ENCODE measurements at regions not wholly inside any gene's neighbourhood (a gene's known extent, or its start where the extent isn't known, plus 50 kb on each side); places are given as distances from the start of the nearest gene placed in this dataset.
"Not testable (repeated sequence)": the region's sequence is repeated elsewhere in the genome, so short reads cannot be mapped to it uniquely, and the experiment has no call there.

GRCh38 chr3:51588724-51589123, 50.2 kb downstream of the RAD54L2 start:
- peaks cover 0 to 1% of the 10 kb centered on the region in 2 donors for H3K27me3 Mint-ChIP-seq
- H3K36me3 ChIP-seq (ENCODE audit: insufficient read depth, low read length), result no peaks in the 10 kb centered on the region

GRCh38 chr3:51591231-51591630, 52.7 kb downstream of the RAD54L2 start:
- DNase-seq, result no peak
- H3K4me3 Mint-ChIP-seq, result no peak overlapping the region
- ChIA-PET POLR2A (no interaction called here), CTCF (interaction anchor here (1.0 kb wide), 1 partner anchor 21 kb away, joined by 3 read pairs; no protein-coding TSS in a partner anchor)
- no peaks in the 10 kb centered on the region for H3K27me3 Mint-ChIP-seq
- H3K27ac ChIP-seq (ENCODE audit: low read depth, low read length), result no peak overlapping the region
- peaks cover 10 to 25% (median 21%) of the 10 kb centered on the region in 3 donors for H3K4me1 Mint-ChIP-seq
- H3K4me3 ChIP-seq (ENCODE audit: low read length), result no peak overlapping the region
- no peak overlapping the region for H3K27ac Mint-ChIP-seq
- H3K4me1 ChIP-seq (ENCODE audit: insufficient read depth, low read length), result no peaks in the 10 kb centered on the region
- peaks cover 7 to 63% (median 26%) of the 10 kb centered on the region in 3 donors for H3K36me3 Mint-ChIP-seq
- no peaks in the 10 kb centered on the region for H3K27me3 ChIP-seq (ENCODE audit: insufficient read depth, low read length, poor library complexity, severe bottlenecking)
- no peaks in the 10 kb centered on the region for H3K9me3 ChIP-seq (ENCODE audit: low read length)
- H3K9me3 Mint-ChIP-seq, result no peaks in the 10 kb centered on the region
- no peaks in the 10 kb centered on the region for H3K36me3 ChIP-seq (ENCODE audit: insufficient read depth, low read length)

More at GRCh38 chr3:51588724-51589123, 50.2 kb downstream of the RAD54L2 start:
- no peak overlapping the region for H3K4me3 ChIP-seq (ENCODE audit: low read length)
- H3K27me3 ChIP-seq (ENCODE audit: insufficient read depth, low read length, poor library complexity, severe bottlenecking), result no peaks in the 10 kb centered on the region
- H3K27ac Mint-ChIP-seq, result peak overlapping the region in 4 of 8 donors; percentile 10 to 94 (median 46)
- no peaks in the 10 kb centered on the region for H3K9me3 Mint-ChIP-seq
- ChIA-PET CTCF (interaction anchor here (0.7 kb wide), 1 partner anchor 19 kb away, joined by 3 read pairs; no protein-coding TSS in a partner anchor), POLR2A (no interaction called here)
- H3K36me3 Mint-ChIP-seq, result peaks cover 3 to 55% (median 16%) of the 10 kb centered on the region in 3 donors
- no peak overlapping the region for H3K27ac ChIP-seq (ENCODE audit: low read depth, low read length)
- no peaks in the 10 kb centered on the region for H3K4me1 ChIP-seq (ENCODE audit: insufficient read depth, low read length)
- no peaks in the 10 kb centered on the region for H3K9me3 ChIP-seq (ENCODE audit: low read length)
- H3K4me3 Mint-ChIP-seq, result no peak overlapping the region
- peaks cover 11 to 25% (median 18%) of the 10 kb centered on the region in 3 donors for H3K4me1 Mint-ChIP-seq
- DNase-seq, result no peak

- Mint-ChIP-seq H3K9me3 (no peaks in the 10 kb centered on the region), H3K27ac (no peak overlapping the region), H3K4me1 (peaks cover 6 to 18% (median 14%) of the 10 kb centered on the region in 3 donors), H3K4me3 (no peak overlapping the region), H3K36me3 (peaks cover 7 to 60% (median 24%) of the 10 kb centered on the region in 3 donors), H3K27me3 (no peaks in the 10 kb centered on the region)
- DNase-seq, result no peak
- H3K4me3 ChIP-seq (ENCODE audit: low read length), result no peak overlapping the region
- no peak overlapping the region for H3K27ac ChIP-seq (ENCODE audit: low read depth, low read length)
- ChIA-PET CTCF (no interaction called here), POLR2A (interaction anchor here (0.6 kb wide), 1 partner anchor 1282 kb away, joined by 5 read pairs; no protein-coding TSS in a partner anchor)
- H3K27me3 ChIP-seq (ENCODE audit: insufficient read depth, low read length, poor library complexity, severe bottlenecking), result no peaks in the 10 kb centered on the region
- no peaks in the 10 kb centered on the region for H3K4me1 ChIP-seq (ENCODE audit: insufficient read depth, low read length)
- H3K9me3 ChIP-seq (ENCODE audit: low read length), result no peaks in the 10 kb centered on the region
- H3K36me3 ChIP-seq (ENCODE audit: insufficient read depth, low read length), result peaks cover under 1% of the 10 kb centered on the region
Measured at GRCh38 chr3:51593697-51594096, 55.2 kb downstream of the RAD54L2 start.

DNA sequence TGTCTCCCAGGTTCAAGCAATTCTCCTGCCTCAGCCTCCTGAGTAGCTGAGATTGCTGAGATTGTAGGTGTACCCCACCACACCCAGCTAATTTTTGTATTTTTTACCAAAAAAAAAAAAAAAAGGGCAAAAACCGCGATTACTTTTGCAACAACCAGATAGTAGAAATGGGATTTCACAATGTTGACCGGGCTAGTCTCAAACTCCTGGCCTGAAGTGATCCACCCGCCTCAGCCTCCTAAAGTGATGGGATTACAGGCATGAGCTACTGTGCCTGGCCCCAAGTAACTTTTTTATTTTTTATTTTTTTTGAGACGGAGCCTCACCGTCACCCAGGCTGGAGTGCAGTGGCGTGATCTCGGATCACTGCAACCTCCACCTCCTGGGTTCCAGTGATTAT, 61.1 kb downstream of the RAD54L2 start:
- Mint-ChIP-seq H3K4me1 (peaks cover 16 to 28% (median 21%) of the 10 kb centered on the region in 3 donors), H3K36me3 (peaks cover under 1 to 31% (median 14%) of the 10 kb centered on the region in 3 donors)
- DNase-seq; H3K27me3 ChIP-seq (ENCODE audit: insufficient read depth, low read length, poor library complexity, severe bottlenecking); H3K27ac ChIP-seq (ENCODE audit: low read depth, low read length); H3K36me3 ChIP-seq (ENCODE audit: insufficient read depth, low read length); H3K27me3 Mint-ChIP-seq; H3K4me3 ChIP-seq (ENCODE audit: low read length); H3K4me3 Mint-ChIP-seq; H3K9me3 ChIP-seq (ENCODE audit: low read length); POLR2A ChIA-PET; H3K4me1 ChIP-seq (ENCODE audit: insufficient read depth, low read length); H3K9me3 Mint-ChIP-seq; H3K27ac Mint-ChIP-seq: not testable (repeated sequence)
- CTCF ChIA-PET, result interaction anchor here (0.7 kb wide), 1 partner anchor 83 kb away, joined by 3 read pairs; no protein-coding TSS in a partner anchor

DNA sequence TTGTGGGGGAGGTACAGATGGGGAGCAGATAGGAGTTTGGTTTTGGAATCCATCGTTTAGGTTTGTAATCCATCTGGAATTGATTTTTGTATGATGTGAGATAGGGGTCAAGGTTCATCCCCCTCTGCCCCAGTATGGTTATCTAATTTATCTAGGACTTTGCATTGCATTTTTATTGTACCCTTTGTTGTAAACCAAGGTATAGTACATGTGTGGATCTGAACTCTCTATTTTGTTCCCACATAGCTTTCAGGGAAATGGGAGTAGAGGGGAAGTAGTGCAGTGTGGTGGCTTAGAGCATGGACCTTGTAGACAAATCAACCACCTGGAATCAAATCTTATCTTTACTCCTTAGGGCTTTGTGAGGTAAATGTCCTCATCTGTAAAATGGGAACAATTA, 65.7 kb downstream of the RAD54L2 start:
- no peak overlapping the region for H3K27ac ChIP-seq (ENCODE audit: low read depth, low read length)
- Mint-ChIP-seq H3K36me3 (peaks cover 3 to 28% (median 11%) of the 10 kb centered on the region in 3 donors), H3K4me1 (peaks cover 23 to 29% (median 28%) of the 10 kb centered on the region in 3 donors), H3K9me3 (no peaks in the 10 kb centered on the region), H3K27me3 (no peaks in the 10 kb centered on the region), H3K4me3 (no peak overlapping the region), H3K27ac (peak overlapping the region in 5 of 8 donors; percentile 5 to 69 (median 37))
- ChIA-PET POLR2A (interaction anchor here (0.7 kb wide), 1 partner anchor 28 kb away, joined by 7 read pairs; no protein-coding TSS in a partner anchor), CTCF (interaction anchor here (1.0 kb wide), 1 partner anchor 64 kb away, joined by 4 read pairs; no protein-coding TSS in a partner anchor)
- DNase-seq, result no peak
- H3K9me3 ChIP-seq (ENCODE audit: low read length), result no peaks in the 10 kb centered on the region
- no peaks in the 10 kb centered on the region for H3K36me3 ChIP-seq (ENCODE audit: insufficient read depth, low read length)
- H3K27me3 ChIP-seq (ENCODE audit: insufficient read depth, low read length, poor library complexity, severe bottlenecking), result no peaks in the 10 kb centered on the region
- no peaks in the 10 kb centered on the region for H3K4me1 ChIP-seq (ENCODE audit: insufficient read depth, low read length)
- no peak overlapping the region for H3K4me3 ChIP-seq (ENCODE audit: low read length)

DNA sequence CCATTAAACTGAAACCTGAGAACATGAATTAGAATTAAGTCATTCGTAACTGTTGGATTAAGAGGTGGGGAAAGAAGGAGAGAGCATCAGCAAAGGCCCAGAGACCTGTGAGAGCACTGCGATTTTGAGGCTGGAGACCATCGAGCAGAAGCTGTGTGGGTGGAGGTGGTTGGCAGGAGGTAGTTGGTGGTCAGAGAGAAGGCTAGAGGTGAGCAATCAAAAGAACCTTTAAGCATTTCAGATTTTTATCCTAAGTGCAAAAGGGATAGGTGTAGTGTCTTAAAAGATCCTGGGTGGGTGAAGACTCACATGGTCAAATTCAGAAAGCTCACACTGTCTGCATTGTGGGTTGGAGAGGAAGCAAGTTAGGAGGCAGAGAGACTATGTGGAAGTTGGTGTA, 65.1 kb upstream of the TEX264 start:
- Mint-ChIP-seq H3K4me1 (peaks cover 26 to 32% (median 28%) of the 10 kb centered on the region in 3 donors), H3K4me3 (peak overlapping the region in 1 of 7 donors; percentile 6), H3K27ac (peak overlapping the region in 5 of 8 donors; percentile 13 to 62 (median 43)), H3K27me3 (no peaks in the 10 kb centered on the region), H3K9me3 (no peaks in the 10 kb centered on the region), H3K36me3 (peaks cover 3 to 31% (median 11%) of the 10 kb centered on the region in 3 donors)
- H3K4me3 ChIP-seq (ENCODE audit: low read length), result no peak overlapping the region
- H3K27me3 ChIP-seq (ENCODE audit: insufficient read depth, low read length, poor library complexity, severe bottlenecking), result no peaks in the 10 kb centered on the region
- ChIA-PET CTCF (interaction anchor here (0.6 kb wide), 1 partner anchor 18 kb away, joined by 3 read pairs; no protein-coding TSS in a partner anchor), POLR2A (interaction anchor here (0.6 kb wide), 1 partner anchor 1547 kb away, joined by 3 read pairs; no protein-coding TSS in a partner anchor)
- H3K36me3 ChIP-seq (ENCODE audit: insufficient read depth, low read length), result no peaks in the 10 kb centered on the region
- no peaks in the 10 kb centered on the region for H3K9me3 ChIP-seq (ENCODE audit: low read length)
- DNase-seq, result no peak
- no peaks in the 10 kb centered on the region for H3K4me1 ChIP-seq (ENCODE audit: insufficient read depth, low read length)
- H3K27ac ChIP-seq (ENCODE audit: low read depth, low read length), result no peak overlapping the region

DNA sequence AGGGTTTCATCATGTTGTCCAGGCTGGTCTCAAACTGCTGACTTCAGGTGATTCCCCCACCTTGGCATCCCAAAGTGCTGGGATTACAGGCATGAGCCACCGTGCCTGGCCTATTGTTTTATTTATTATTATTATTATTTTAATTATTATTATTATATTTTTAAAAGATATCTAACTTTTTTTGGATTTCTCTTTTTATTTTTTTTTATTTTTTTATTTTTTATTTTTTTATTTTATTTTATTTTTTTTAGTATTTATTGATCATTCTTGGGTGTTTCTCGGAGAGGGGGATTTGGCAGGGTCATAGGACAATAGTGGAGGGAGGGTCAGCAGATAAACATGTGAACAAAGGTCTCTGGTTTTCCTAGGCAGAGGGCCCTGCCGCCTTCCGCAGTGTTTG, 64.2 kb upstream of the TEX264 start:
- H3K4me1 Mint-ChIP-seq, result peaks cover 28 to 37% (median 28%) of the 10 kb centered on the region in 3 donors

GRCh38 chr3:51607591-51608325, 63.3 kb upstream of the TEX264 start:
- H3K27ac Mint-ChIP-seq; H3K4me3 ChIP-seq (ENCODE audit: low read length); DNase-seq; H3K9me3 ChIP-seq (ENCODE audit: low read length); H3K27ac ChIP-seq (ENCODE audit: low read depth, low read length); H3K36me3 ChIP-seq (ENCODE audit: insufficient read depth, low read length); H3K9me3 Mint-ChIP-seq; CTCF ChIA-PET; H3K27me3 Mint-ChIP-seq; H3K4me3 Mint-ChIP-seq; H3K27me3 ChIP-seq (ENCODE audit: insufficient read depth, low read length, poor library complexity, severe bottlenecking); POLR2A ChIA-PET; H3K4me1 ChIP-seq (ENCODE audit: insufficient read depth, low read length): not testable (repeated sequence)
- Mint-ChIP-seq H3K4me1 (peaks cover 22 to 34% (median 26%) of the 10 kb centered on the region in 3 donors), H3K36me3 (peaks cover 3 to 26% (median 10%) of the 10 kb centered on the region in 3 donors)

More for the DNA sequence above, 64.2 kb upstream of the TEX264 start:
- H3K27me3 Mint-ChIP-seq; CTCF ChIA-PET; H3K27ac ChIP-seq (ENCODE audit: low read depth, low read length); H3K36me3 ChIP-seq (ENCODE audit: insufficient read depth, low read length); H3K27ac Mint-ChIP-seq; H3K27me3 ChIP-seq (ENCODE audit: insufficient read depth, low read length, poor library complexity, severe bottlenecking); POLR2A ChIA-PET; H3K9me3 Mint-ChIP-seq; H3K4me1 ChIP-seq (ENCODE audit: insufficient read depth, low read length); H3K4me3 ChIP-seq (ENCODE audit: low read length); H3K9me3 ChIP-seq (ENCODE audit: low read length); DNase-seq; H3K4me3 Mint-ChIP-seq: not testable (repeated sequence)
- peaks cover 3 to 30% (median 11%) of the 10 kb centered on the region in 3 donors for H3K36me3 Mint-ChIP-seq

Measured in CD8-positive, alpha-beta memory T cell (primary cell).